GM23248 (cell line): ENCODE measurements at regions not wholly inside any gene's neighbourhood (a gene's known extent, or its start where the extent isn't known, plus 50 kb on each side); places are given as distances from the start of the nearest gene placed in this dataset.

Experiments used
- DNase-seq: peaks from one replicate; pipeline ENCODE4 v3.0.0-alpha.2; 2015
- H2AFZ ChIP-seq: fragments of 200-600 bp; sonication (generic); 2 replicates; pipeline ENCODE4 v1.6.1; 2016; ENCODE audit warnings: antibody characterized with exemption
- H3F3A ChIP-seq: fragments of 200-600 bp; sonication (generic); 2 replicates; pipeline ENCODE4 v1.6.1; 2016; ENCODE audit warnings: mild to moderate bottlenecking, antibody characterized with exemption, mixed run types; ENCODE audit not compliant: insufficient read depth
- H3K27ac ChIP-seq: fragments of 200-600 bp; sonication (generic); 2 replicates; pipeline ENCODE4 v1.5.1; 2016; ENCODE audit warnings: mild to moderate bottlenecking
- H3K27me3 ChIP-seq: fragments of 200-600 bp; sonication (generic); replicated peaks from 2 replicates; pipeline ENCODE4 v1.6.1; 2016; ENCODE audit warnings: mild to moderate bottlenecking; ENCODE audit not compliant: insufficient read depth
- H3K36me3 ChIP-seq: fragments of 200-600 bp; sonication (generic); 2 replicates; pipeline ENCODE4 v1.6.1; 2016; ENCODE audit warnings: low read depth, mild to moderate bottlenecking
- H3K4me1 ChIP-seq: fragments of 200-600 bp; sonication (generic); 2 replicates; pipeline ENCODE4 v1.6.1; 2016; ENCODE audit warnings: mild to moderate bottlenecking; ENCODE audit not compliant: insufficient read depth
- H3K4me2 ChIP-seq: fragments of 200-600 bp; sonication (generic); one replicate; pipeline ENCODE4 v1.6.1; 2016; ENCODE audit warnings: mild to moderate bottlenecking; ENCODE audit not compliant: unreplicated experiment
- H3K4me3 ChIP-seq: fragments of 200-600 bp; sonication (generic); 2 replicates; pipeline ENCODE4 v1.5.1; 2016; ENCODE audit warnings: mild to moderate bottlenecking
- H3K79me2 ChIP-seq: fragments of 200-600 bp; sonication (generic); 2 replicates; pipeline ENCODE4 v1.6.1; 2016; ENCODE audit warnings: mild to moderate bottlenecking; ENCODE audit not compliant: insufficient read depth
- H3K9ac ChIP-seq: fragments of 200-600 bp; sonication (generic); 2 replicates; pipeline ENCODE4 v1.6.1; 2016; ENCODE audit warnings: mild to moderate bottlenecking
- H3K9me2 ChIP-seq: fragments of 200-600 bp; sonication (generic); 2 replicates; pipeline ENCODE4 v1.6.1; 2016; ENCODE audit warnings: mixed run types, mild to moderate bottlenecking, moderate library complexity; ENCODE audit not compliant: insufficient read depth
- H3K9me3 ChIP-seq: fragments of 200-600 bp; sonication (generic); one replicate; pipeline ENCODE4 v1.6.1; 2017; ENCODE audit warnings: low read depth
- H4K20me1 ChIP-seq: fragments of 200-600 bp; sonication (generic); 2 replicates; pipeline ENCODE4 v1.6.0; 2016; ENCODE audit not compliant: insufficient read depth
- EZH2 ChIP-seq: fragments of 200-600 bp; sonication (generic); IDR thresholded peaks from 2 replicates; pipeline ENCODE4 v1.6.1; 2018; ENCODE audit warnings: antibody characterized with exemption, mild to moderate bottlenecking; ENCODE audit not compliant: insufficient read depth, poor library complexity, severe bottlenecking
- EZH2phosphoT487 ChIP-seq: fragments of 200-600 bp; sonication (generic); IDR thresholded peaks from 2 replicates; pipeline ENCODE4 v1.6.1; 2018; ENCODE audit warnings: antibody characterized with exemption, moderate library complexity, mild to moderate bottlenecking, low read depth; ENCODE audit not compliant: insufficient read depth
- WGBS, 2 experiments: methylation state at CpG; one replicate each; pipeline ENCODE4 v1.1.6; 2015 to 2017; ENCODE audit warnings: low lambda C conversion rate in 2 of 2, low coverage in 1 of 2; ENCODE audit errors: missing lambda C conversion rate in 2 of 2; 5-methylcytosine and 5-hydroxymethylcytosine counted together
- in situ Hi-C: fragments of 300-500 bp; cut with MboI; formaldehyde crosslinking; loops from 2 replicates; pipeline ENCODE4 v1.15.0; 2020

DNA sequence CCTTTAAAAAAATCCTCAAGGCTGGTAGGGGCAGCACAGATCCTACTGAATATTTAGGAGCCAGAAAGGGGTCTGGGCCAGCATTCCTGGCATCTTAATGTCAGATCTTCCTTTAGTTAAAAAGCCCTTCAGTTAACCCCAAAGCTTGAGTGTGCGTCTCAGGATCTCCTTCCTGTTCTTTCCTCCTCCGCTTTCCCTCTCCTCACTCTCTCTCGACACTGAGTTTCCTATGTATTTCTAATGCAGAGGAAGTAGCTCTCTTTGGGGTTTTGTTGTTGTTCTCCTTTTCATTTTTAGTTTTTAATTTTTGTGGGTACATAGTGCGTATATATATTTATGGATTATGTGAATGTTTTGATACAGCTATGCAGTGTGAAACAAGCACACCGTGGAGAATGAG lies 109.9 kb upstream of the COPS8 start:
- Histone ChIP-seq H3K36me3 (no peaks in the 10 kb centered on the region), H3K27me3 (no peaks in the 10 kb centered on the region), H4K20me1 (no peaks in the 10 kb centered on the region), H2AFZ (no peak overlapping the region), H3K9ac (no peak overlapping the region), H3K4me3 (no peak overlapping the region), H3K79me2 (no peaks in the 10 kb centered on the region), H3K27ac (no peak overlapping the region), H3F3A (peaks cover 9% of the 10 kb centered on the region; the same call in 1 of the 2 replicates), H3K4me2 (no peak overlapping the region), H3K9me2 (no peaks in the 10 kb centered on the region), H3K4me1 (peaks cover 15% of the 10 kb centered on the region), H3K9me3 (no peaks in the 10 kb centered on the region)
- 91% methylated on average over 5 of the region's 5 CpGs for WGBS, 2 experiments
- in situ Hi-C loops, result no loop called here
- DNase-seq, result no peak
- TF ChIP-seq EZH2phosphoT487, result no peak
- TF ChIP-seq EZH2, result no peak

DNA sequence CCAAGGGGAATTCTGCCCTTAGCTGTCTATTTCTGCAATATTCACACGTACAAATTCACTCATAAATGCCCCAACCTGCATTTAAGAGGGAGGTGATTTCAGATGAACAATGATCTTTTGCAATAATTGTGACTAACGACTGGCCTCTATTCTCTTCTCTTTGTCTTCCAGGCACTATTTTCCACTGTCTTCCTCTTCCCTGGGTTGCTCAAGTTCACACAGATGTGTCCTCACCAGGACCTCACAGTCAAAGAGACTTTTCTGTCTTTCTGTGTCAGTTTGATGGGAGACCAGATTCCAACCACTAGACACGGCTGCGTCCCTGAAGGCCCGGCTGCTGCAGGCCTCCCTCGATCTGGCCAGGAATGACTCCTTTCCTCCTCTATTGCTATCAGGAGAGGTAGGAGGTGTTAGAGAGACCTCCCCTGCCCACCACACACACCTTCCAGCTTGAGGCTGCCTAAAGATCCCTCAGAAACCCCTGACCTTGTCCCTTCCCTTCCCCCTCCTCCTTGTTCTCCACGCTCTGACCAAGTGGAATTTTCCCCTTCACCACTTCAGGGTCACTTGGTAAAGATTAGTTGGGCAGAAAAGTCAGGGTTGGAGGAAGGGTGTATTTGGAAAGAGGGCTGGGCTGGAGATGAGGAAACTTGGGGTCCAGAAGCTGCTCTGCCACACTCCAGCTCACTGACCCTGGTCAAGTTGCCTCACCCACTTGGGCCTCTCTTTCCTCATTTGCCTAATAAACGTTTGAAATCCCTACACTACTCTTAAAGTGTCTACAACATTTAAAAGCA lies 109.2 kb upstream of the COPS8 start:
- peaks cover 15% of the 10 kb centered on the region for H3K4me1 ChIP-seq
- in situ Hi-C loops, result no loop called here
- 69 to 70% methylated on average over 7 to 8 of the region's 8 CpGs for WGBS, 2 experiments

DNA sequence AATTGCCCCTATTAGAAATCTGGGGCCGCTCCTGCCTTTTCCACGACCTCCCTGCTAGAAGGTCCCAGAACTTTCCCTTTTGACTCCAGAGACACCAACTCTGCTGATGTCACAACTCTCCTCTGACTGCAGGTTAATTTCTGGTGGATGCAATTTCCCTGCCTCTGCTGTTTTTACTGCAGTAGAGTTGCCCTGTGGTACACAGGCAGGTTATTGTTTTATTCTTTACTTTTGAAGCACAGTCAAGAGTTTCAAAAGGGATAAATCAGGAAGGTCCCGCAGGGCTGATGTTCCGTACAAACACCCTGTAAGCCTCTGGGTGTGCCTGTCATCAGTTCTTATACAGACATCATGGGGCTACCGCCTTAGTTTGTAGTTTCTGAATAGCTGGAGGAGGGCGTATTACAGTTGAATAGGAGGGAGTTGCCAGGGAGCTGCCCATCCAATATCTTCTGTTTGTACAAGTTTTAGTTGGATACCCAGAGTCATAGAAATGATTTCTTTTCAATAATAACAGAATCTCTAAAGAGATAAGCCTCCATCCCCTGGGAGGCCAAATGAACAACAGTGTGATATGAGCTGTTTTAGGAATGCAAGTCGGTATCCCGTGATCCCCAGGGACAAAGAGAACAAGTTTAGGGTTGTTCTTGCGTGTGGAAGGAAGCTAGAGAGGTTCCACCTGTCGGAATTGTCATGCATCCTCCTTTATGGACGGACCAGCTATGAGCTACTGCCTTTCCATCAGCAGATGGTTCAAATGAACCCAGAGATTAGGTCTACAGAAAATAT lies 108.4 kb upstream of the COPS8 start:
- H4K20me1 ChIP-seq, result no peaks in the 10 kb centered on the region
- H3F3A ChIP-seq, result peaks cover 9% of the 10 kb centered on the region; the same call in 1 of the 2 replicates
- H3K4me2 ChIP-seq, result no peak overlapping the region
- no peaks in the 10 kb centered on the region for H3K9me3 ChIP-seq
- DNase-seq, result no peak
- H3K9ac ChIP-seq, result no peak overlapping the region
- H3K36me3 ChIP-seq, result no peaks in the 10 kb centered on the region
- H3K4me3 ChIP-seq, result no peak overlapping the region
- H2AFZ ChIP-seq, result no peak overlapping the region
- in situ Hi-C loops, result no loop called here
- H3K27ac ChIP-seq, result no peak overlapping the region
- TF ChIP-seq EZH2phosphoT487, result no peak
- TF ChIP-seq EZH2, result no peak
- 86 to 89% methylated on average over 11 of the region's 11 CpGs for WGBS, 2 experiments
- H3K4me1 ChIP-seq, result peaks cover 14% of the 10 kb centered on the region
- H3K9me2 ChIP-seq, result no peaks in the 10 kb centered on the region
- H3K79me2 ChIP-seq, result no peaks in the 10 kb centered on the region
- no peaks in the 10 kb centered on the region for H3K27me3 ChIP-seq

More for the DNA sequence above, 109.2 kb upstream of the COPS8 start:
- Histone ChIP-seq H3K27ac (no peak overlapping the region), H3K9me3 (no peaks in the 10 kb centered on the region), H3F3A (peaks cover 9% of the 10 kb centered on the region; the same call in 1 of the 2 replicates), H3K4me2 (no peak overlapping the region), H3K36me3 (no peaks in the 10 kb centered on the region), H3K4me3 (no peak overlapping the region), H3K9ac (no peak overlapping the region), H4K20me1 (no peaks in the 10 kb centered on the region), H3K79me2 (no peaks in the 10 kb centered on the region), H2AFZ (no peak overlapping the region), H3K27me3 (no peaks in the 10 kb centered on the region), H3K9me2 (no peaks in the 10 kb centered on the region)
- TF ChIP-seq EZH2, result no peak
- TF ChIP-seq EZH2phosphoT487, result no peak
- no peak for DNase-seq

DNA sequence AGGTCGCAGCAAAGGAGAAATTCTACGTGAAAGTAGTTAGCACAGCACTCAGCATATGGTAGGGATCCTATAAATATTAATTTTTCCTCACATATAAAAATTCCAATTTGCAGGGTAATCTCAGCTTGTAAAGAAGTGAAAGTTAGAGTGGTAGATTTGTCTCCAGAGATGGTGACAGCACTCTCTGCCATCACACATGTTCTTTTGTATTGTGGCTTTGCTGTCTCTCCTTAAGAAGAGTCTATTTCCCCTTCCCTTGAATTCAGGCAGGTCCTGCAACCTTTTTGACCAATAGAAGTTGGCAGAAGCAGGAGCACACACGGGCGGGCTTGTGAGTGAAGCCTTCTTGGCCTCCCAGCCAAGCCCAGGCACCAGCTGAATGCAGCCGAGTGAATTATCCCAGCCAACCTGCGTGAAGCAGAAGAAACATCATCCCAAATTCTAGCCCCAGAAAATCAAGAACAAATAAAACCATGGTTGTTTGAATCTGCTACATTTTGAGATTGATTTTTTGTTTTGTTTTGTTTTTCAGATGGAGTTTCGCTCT lies 107.8 kb upstream of the COPS8 start:
- in situ Hi-C loops, result no loop called here

More for the DNA sequence above, 107.8 kb upstream of the COPS8 start:
- H3K9ac ChIP-seq, result no peak overlapping the region
- H3K4me2 ChIP-seq, result no peak overlapping the region
- no peaks in the 10 kb centered on the region for H3K9me3 ChIP-seq
- TF ChIP-seq EZH2phosphoT487 (no peak), EZH2 (no peak)
- no peak for DNase-seq
- no peaks in the 10 kb centered on the region for H3K36me3 ChIP-seq
- H3K4me3 ChIP-seq, result no peak overlapping the region
- WGBS, 2 experiments, result 71 to 80% methylated on average over 7 of the region's 7 CpGs
- H3K9me2 ChIP-seq, result no peaks in the 10 kb centered on the region
- peaks cover 9% of the 10 kb centered on the region; the same call in 1 of the 2 replicates for H3F3A ChIP-seq
- no peaks in the 10 kb centered on the region for H4K20me1 ChIP-seq
- H2AFZ ChIP-seq, result no peak overlapping the region
- H3K27me3 ChIP-seq, result no peaks in the 10 kb centered on the region
- no peaks in the 10 kb centered on the region for H3K79me2 ChIP-seq
- H3K27ac ChIP-seq, result no peak overlapping the region
- peaks cover 9% of the 10 kb centered on the region for H3K4me1 ChIP-seq
